H7 (cell line): ENCODE measurements at regions not wholly inside any gene's neighbourhood (a gene's known extent, or its start where the extent isn't known, plus 50 kb on each side); places are given as distances from the start of the nearest gene placed in this dataset.
"Not testable (repeated sequence)": the region's sequence is repeated elsewhere in the genome, so short reads cannot be mapped to it uniquely, and the experiment has no call there.

Experiments used
- DNase-seq: peaks from one replicate; pipeline ENCODE4 v3.0.0; 2012
- H3K27me3 ChIP-seq: 2 replicates; pipeline ENCODE4 v1.6.0; 2011; ENCODE audit warnings: mild to moderate bottlenecking, low read length; ENCODE audit not compliant: control insufficient read depth, insufficient read depth
- H3K36me3 ChIP-seq: replicated peaks from 2 replicates; pipeline ENCODE4 v1.5.1; 2011; ENCODE audit warnings: low read length; ENCODE audit not compliant: control insufficient read depth, insufficient read depth
- H3K4me3 ChIP-seq: 2 replicates; pipeline ENCODE4 v1.5.1; 2011; ENCODE audit warnings: low read depth, mild to moderate bottlenecking, control low read depth, low read length, moderate library complexity; ENCODE audit not compliant: insufficient read depth

GRCh38 chr1:9466780-9467758 is 72.2 kb upstream of the SLC25A33 start:
- peak; percentile 7 for DNase-seq
- no peaks in the 10 kb centered on the region for H3K27me3 ChIP-seq
- H3K4me3 ChIP-seq = no peak overlapping the region
- H3K36me3 ChIP-seq = no peaks in the 10 kb centered on the region

- H3K4me3 ChIP-seq, H3K27me3 ChIP-seq, H3K36me3 ChIP-seq, DNase-seq: not testable (repeated sequence)
Observed at GRCh38 chr1:9469882-9470281, 69.4 kb upstream of the SLC25A33 start.

GRCh38 chr1:9471679-9472078 is 67.6 kb upstream of the SLC25A33 start:
- Histone ChIP-seq H3K4me3 (no peak overlapping the region), H3K36me3 (no peaks in the 10 kb centered on the region), H3K27me3 (no peaks in the 10 kb centered on the region)
- no peak for DNase-seq

- DNase-seq = no peak
- Histone ChIP-seq H3K27me3 (no peaks in the 10 kb centered on the region), H3K36me3 (no peaks in the 10 kb centered on the region), H3K4me3 (no peak overlapping the region)
Observed at GRCh38 chr1:9472386-9473031, 66.8 kb upstream of the SLC25A33 start.

DNA sequence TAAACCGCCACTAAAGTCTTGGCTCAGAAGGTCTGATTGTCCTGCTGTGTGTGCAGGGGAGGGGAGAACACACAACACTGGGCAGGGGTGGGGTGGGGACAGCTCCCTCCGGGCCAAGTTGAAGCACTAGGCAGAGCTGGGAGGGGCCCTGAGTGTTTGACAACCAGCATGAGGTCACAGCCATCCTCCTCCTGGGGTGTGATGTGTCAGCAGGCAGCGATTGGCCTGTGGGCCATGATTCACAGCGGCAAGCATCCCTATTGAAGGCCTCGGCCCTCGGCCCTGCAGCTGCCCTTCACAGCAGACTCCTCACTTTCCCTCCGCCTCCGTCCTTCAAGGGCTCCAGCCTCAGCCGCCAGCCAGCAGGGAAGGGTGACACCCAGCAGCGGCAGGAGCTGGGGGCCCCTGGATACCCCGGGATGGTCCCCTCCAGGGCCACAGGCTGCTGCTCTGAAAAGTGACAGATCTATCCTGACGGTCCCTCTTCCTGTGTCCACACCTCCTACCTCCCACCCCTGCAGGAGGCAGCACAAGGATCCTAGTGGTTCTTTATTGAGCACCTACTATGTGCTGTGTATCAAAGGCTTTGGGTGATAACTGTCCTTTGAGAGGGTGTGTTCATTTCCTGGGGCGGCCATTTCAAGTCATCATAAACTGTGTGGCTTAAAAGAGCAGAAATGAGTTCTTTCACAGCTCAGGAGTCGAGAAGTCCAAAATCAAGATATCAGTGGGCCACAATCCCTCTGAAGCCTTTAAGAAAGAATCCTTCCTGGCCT is 66.0 kb upstream of the SLC25A33 start:
- Histone ChIP-seq H3K4me3 (no peak overlapping the region), H3K27me3 (no peaks in the 10 kb centered on the region), H3K36me3 (no peaks in the 10 kb centered on the region)
- peak; percentile 75 for DNase-seq

DNA sequence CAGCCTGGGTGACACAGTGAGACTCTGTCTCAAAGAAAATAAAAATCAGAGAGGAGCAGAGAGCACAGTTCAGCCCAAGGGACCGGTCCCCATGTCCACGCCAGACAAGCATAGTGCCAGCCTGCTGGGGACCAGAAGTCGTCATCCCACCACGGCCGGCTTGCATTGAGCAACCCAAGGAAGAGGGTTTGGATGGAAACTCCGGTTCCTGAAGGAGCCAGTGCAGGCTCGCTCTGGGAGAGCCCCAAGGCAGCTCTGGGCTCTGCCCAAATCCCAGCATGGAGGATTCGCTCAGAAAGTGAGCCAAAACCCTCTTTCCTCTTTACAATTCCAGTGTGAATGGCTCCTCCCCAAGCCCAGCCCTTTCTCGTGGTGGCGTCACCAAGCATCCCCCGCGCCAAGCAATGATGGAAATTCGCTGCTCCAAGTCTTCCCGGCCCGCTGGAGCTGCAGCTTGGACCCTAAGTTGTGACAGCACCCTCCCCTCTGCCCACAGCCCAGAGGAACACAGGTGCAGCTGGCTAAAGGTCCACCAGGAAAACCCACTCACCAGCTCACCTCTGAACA is 64.1 kb upstream of the SLC25A33 start:
- no peak overlapping the region for H3K4me3 ChIP-seq
- H3K36me3 ChIP-seq = no peaks in the 10 kb centered on the region

GRCh38 chr1:9476790-9477463 is 62.3 kb upstream of the SLC25A33 start:
- no peaks in the 10 kb centered on the region for H3K36me3 ChIP-seq
- no peak overlapping the region for H3K4me3 ChIP-seq
- H3K27me3 ChIP-seq = no peaks in the 10 kb centered on the region
- peak; percentile 30 for DNase-seq

More for the DNA sequence above, 64.1 kb upstream of the SLC25A33 start:
- DNase-seq = no peak
- H3K27me3 ChIP-seq = no peaks in the 10 kb centered on the region

- no peaks in the 10 kb centered on the region for H3K36me3 ChIP-seq
- no peaks in the 10 kb centered on the region for H3K27me3 ChIP-seq
- no peak for DNase-seq
- no peak overlapping the region for H3K4me3 ChIP-seq
Observed at GRCh38 chr1:9477535-9477934, 61.7 kb upstream of the SLC25A33 start.

DNA sequence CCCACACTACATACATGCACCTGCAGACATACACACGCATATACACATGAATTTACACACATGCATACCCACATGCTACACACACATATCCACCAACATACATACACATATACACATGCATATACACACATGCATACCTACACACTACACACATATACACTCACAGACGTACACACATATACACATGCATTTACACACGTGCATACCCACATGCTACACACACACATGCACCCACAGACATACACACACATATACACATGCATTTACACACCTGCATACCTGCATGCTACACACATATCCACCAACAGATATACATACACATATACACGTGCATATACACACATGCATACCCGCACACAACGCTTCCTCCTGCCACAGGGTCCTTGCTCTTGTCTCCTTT is 61.2 kb upstream of the SLC25A33 start:
- Histone ChIP-seq H3K36me3 (no peaks in the 10 kb centered on the region), H3K27me3 (no peaks in the 10 kb centered on the region), H3K4me3 (no peak overlapping the region)
- DNase-seq = no peak

GRCh38 chr1:9481048-9481447 is 58.2 kb upstream of the SLC25A33 start:
- no peak overlapping the region for H3K4me3 ChIP-seq
- no peak for DNase-seq
- H3K27me3 ChIP-seq = no peaks in the 10 kb centered on the region
- no peaks in the 10 kb centered on the region for H3K36me3 ChIP-seq

- no peaks in the 10 kb centered on the region for H3K36me3 ChIP-seq
- no peak for DNase-seq
- no peak overlapping the region for H3K4me3 ChIP-seq
- no peaks in the 10 kb centered on the region for H3K27me3 ChIP-seq
Observed at GRCh38 chr1:9482403-9482802, 56.9 kb upstream of the SLC25A33 start.

DNA sequence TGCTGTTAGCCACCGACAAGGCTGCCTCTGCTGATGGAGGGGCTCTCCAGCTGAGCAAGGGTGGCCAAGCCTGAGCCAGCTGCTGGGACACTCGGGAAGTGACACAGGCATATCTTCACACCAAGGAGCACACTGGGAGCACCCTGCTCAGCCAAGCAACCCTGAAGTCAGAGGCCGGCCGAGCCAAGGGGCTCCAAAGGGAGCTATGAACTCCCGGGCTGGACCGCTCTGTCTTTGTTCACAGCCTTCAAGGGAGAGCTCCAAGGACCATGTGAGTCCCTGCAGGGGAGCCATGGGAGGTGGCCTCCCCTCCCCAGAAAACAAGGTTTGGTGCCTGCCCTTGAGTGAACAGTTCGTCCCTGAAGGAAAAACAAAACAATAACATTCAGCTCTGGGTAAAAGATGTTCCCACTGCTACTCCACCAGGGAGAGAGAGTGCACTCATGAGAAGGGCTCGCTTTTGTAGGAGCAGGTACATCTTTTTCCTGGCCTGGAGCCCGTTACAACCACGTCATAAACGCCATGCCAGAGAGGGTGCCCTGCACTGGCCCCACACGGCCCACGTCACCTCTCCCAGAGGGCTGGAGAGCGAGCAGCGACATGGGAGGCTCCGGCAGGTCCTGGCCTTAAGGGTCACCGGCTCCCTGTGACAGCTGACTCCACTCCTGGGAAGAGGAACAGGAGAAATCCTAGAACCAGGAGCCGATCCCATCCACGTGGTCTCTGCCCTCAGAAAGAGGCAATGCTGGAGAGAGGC is 56.3 kb upstream of the SLC25A33 start:
- Histone ChIP-seq H3K27me3 (no peaks in the 10 kb centered on the region), H3K4me3 (no peak overlapping the region), H3K36me3 (no peaks in the 10 kb centered on the region)
- peak; percentile 26 for DNase-seq

GRCh38 chr1:9486466-9487140 is 52.7 kb upstream of the SLC25A33 start:
- H3K36me3 ChIP-seq = no peaks in the 10 kb centered on the region
- DNase-seq = no peak
- H3K27me3 ChIP-seq = no peaks in the 10 kb centered on the region
- no peak overlapping the region for H3K4me3 ChIP-seq
